GM12872 (cell line): ENCODE measurements at regions not wholly inside any gene's neighbourhood (a gene's known extent, or its start where the extent isn't known, plus 50 kb on each side); places are given as distances from the start of the nearest gene placed in this dataset.

Experiments
- TF ChIP-seq, protein P1 (sequence below): IDR thresholded peaks from 3 replicates; pipeline ENCODE4 v1.5.1; 2011; ENCODE audit warnings: low read depth, mild to moderate bottlenecking, low read length, moderate library complexity; ENCODE audit not compliant: insufficient read depth

DNA sequence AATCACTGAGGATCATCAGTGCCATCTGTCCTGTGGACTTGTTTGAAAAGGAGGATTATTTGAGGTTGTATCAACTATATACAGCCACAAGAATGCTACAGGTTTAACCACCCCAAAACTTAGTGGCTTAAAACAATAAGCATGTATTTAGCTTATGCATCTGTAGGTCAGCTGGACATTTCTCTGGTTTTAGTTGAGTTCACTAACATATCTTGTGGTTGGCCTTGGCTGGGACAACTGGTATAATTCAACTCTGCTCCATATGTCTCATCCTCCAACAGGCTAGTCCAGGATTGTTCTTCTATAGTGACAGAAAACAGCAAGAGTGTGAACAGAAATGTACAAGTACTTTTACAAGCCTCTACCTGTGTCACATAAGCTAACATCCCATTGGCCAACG is 49.9 kb upstream of the SOX6 start:
- TF ChIP-seq, protein P1, sequence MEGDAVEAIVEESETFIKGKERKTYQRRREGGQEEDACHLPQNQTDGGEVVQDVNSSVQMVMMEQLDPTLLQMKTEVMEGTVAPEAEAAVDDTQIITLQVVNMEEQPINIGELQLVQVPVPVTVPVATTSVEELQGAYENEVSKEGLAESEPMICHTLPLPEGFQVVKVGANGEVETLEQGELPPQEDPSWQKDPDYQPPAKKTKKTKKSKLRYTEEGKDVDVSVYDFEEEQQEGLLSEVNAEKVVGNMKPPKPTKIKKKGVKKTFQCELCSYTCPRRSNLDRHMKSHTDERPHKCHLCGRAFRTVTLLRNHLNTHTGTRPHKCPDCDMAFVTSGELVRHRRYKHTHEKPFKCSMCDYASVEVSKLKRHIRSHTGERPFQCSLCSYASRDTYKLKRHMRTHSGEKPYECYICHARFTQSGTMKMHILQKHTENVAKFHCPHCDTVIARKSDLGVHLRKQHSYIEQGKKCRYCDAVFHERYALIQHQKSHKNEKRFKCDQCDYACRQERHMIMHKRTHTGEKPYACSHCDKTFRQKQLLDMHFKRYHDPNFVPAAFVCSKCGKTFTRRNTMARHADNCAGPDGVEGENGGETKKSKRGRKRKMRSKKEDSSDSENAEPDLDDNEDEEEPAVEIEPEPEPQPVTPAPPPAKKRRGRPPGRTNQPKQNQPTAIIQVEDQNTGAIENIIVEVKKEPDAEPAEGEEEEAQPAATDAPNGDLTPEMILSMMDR: no peak
